ENCODE measurements at regions not wholly inside any gene's neighbourhood (a gene's known extent, or its start where the extent isn't known, plus 50 kb on each side); places are given as distances from the start of the nearest gene placed in this dataset.
A peak's percentile ranks its signal among the peaks of the same experiment; 100 is the strongest.

- H2AFZ ChIP-seq (ENCODE audit: low read length), result no peak overlapping the region
- no CpG with 5 or more reads among the region's 3 CpGs for WGBS, 2 donors (ENCODE audit: extremely low coverage in 2 of 2, insufficient read length in 2 of 2, insufficient replicate concordance in 1 of 2)
- no peak overlapping the region for H3K4ac ChIP-seq (ENCODE audit: low read length)
- H3K18ac ChIP-seq (ENCODE audit: low read length), result no peak overlapping the region
- no peak overlapping the region for H3K9ac ChIP-seq (ENCODE audit: low read depth, low read length, poor library complexity)
- H2BK12ac ChIP-seq (ENCODE audit: low read length), result no peak overlapping the region
- no peak overlapping the region for H2BK120ac ChIP-seq (ENCODE audit: low read depth, low read length)
- H3K27me3 ChIP-seq (ENCODE audit: control insufficient read depth in 3 of 3, insufficient read depth in 3 of 3, low read depth in 1 of 3, low read length in 3 of 3), result no peaks in the 10 kb centered on the region
- H3K14ac ChIP-seq (ENCODE audit: low read length), result no peak overlapping the region
- H2BK15ac ChIP-seq (ENCODE audit: low read length), result no peak overlapping the region
- no peaks in the 10 kb centered on the region for H3K36me3 ChIP-seq (replicated peaks in 1 of 2; ENCODE audit: control insufficient read depth in 2 of 2, insufficient read depth in 2 of 2, low read length in 2 of 2)
- no peak overlapping the region for H3K23ac ChIP-seq (ENCODE audit: low read depth, low read length, poor library complexity)
- H3K4me3 ChIP-seq (ENCODE audit: low read length in 2 of 2), result no peak overlapping the region
- no peaks in the 10 kb centered on the region for H3K79me1 ChIP-seq (ENCODE audit: low read depth, low read length)
- H4K8ac ChIP-seq (ENCODE audit: low read depth, low read length), result no peak overlapping the region
- no peak overlapping the region for H3K4me2 ChIP-seq (ENCODE audit: insufficient read depth, low read length, poor library complexity, severe bottlenecking)
- no peak overlapping the region for H2BK5ac ChIP-seq (ENCODE audit: low read length)
- no peak overlapping the region for H3K27ac ChIP-seq (replicated peaks; ENCODE audit: low read length)
- H4K91ac ChIP-seq (ENCODE audit: low read depth, low read length, poor library complexity), result no peak overlapping the region
- no peaks in the 10 kb centered on the region for H3K9me3 ChIP-seq (replicated peaks in 1 of 2; ENCODE audit: control insufficient read depth in 2 of 2, insufficient read depth in 1 of 2, low read depth in 1 of 2, low read length in 2 of 2)
- H3K4me1 ChIP-seq (ENCODE audit: control insufficient read depth in 2 of 2, insufficient read depth in 1 of 2, low read depth in 1 of 2, low read length in 2 of 2), result no peaks in the 10 kb centered on the region
- no peak for DNase-seq (ENCODE audit: low spot score)
- no peak overlapping the region for H2AK5ac ChIP-seq (ENCODE audit: low read depth, low read length)
Measured at GRCh38 chr3:117059956-117060270, 350.3 kb downstream of the TUSC7 start.

GRCh38 chr3:117063930-117064329 lies 354.4 kb downstream of the TUSC7 start:
- Histone ChIP-seq H2BK15ac (ENCODE audit: low read length) (no peak overlapping the region), H2BK5ac (ENCODE audit: low read length) (no peak overlapping the region), H3K4me2 (ENCODE audit: insufficient read depth, low read length, poor library complexity, severe bottlenecking) (no peak overlapping the region), H2BK120ac (ENCODE audit: low read depth, low read length) (no peak overlapping the region), H2BK12ac (ENCODE audit: low read length) (no peak overlapping the region), H4K8ac (ENCODE audit: low read depth, low read length) (no peak overlapping the region), H3K4me3 (ENCODE audit: low read length in 2 of 2) (no peak overlapping the region), H3K14ac (ENCODE audit: low read length) (no peak overlapping the region), H3K27me3 (ENCODE audit: control insufficient read depth in 3 of 3, insufficient read depth in 3 of 3, low read depth in 1 of 3, low read length in 3 of 3) (no peaks in the 10 kb centered on the region), H3K36me3 (replicated peaks in 1 of 2; ENCODE audit: control insufficient read depth in 2 of 2, insufficient read depth in 2 of 2, low read length in 2 of 2) (no peaks in the 10 kb centered on the region), H4K91ac (ENCODE audit: low read depth, low read length, poor library complexity) (no peak overlapping the region), H3K18ac (ENCODE audit: low read length) (no peak overlapping the region), H3K79me1 (ENCODE audit: low read depth, low read length) (no peaks in the 10 kb centered on the region), H2AFZ (ENCODE audit: low read length) (no peak overlapping the region), H3K9me3 (replicated peaks in 1 of 2; ENCODE audit: control insufficient read depth in 2 of 2, insufficient read depth in 1 of 2, low read depth in 1 of 2, low read length in 2 of 2) (no peaks in the 10 kb centered on the region), H3K9ac (ENCODE audit: low read depth, low read length, poor library complexity) (no peak overlapping the region), H2AK5ac (ENCODE audit: low read depth, low read length) (no peak overlapping the region), H3K27ac (replicated peaks; ENCODE audit: low read length) (no peak overlapping the region), H3K4me1 (ENCODE audit: control insufficient read depth in 2 of 2, insufficient read depth in 1 of 2, low read depth in 1 of 2, low read length in 2 of 2) (no peaks in the 10 kb centered on the region), H3K4ac (ENCODE audit: low read length) (no peak overlapping the region), H3K23ac (ENCODE audit: low read depth, low read length, poor library complexity) (no peak overlapping the region)
- WGBS, 2 donors (ENCODE audit: extremely low coverage in 2 of 2, insufficient read length in 2 of 2, insufficient replicate concordance in 1 of 2), result no CpG with 5 or more reads among the region's 1 CpG
- DNase-seq (ENCODE audit: low spot score), result no peak

GRCh38 chr3:117068301-117068700 lies 358.7 kb downstream of the TUSC7 start:
- H3K4me2 ChIP-seq (ENCODE audit: insufficient read depth, low read length, poor library complexity, severe bottlenecking), result no peak overlapping the region
- no peak overlapping the region for H2BK15ac ChIP-seq (ENCODE audit: low read length)
- no peak overlapping the region for H4K8ac ChIP-seq (ENCODE audit: low read depth, low read length)
- no peak overlapping the region for H3K4ac ChIP-seq (ENCODE audit: low read length)
- no peak overlapping the region for H2AFZ ChIP-seq (ENCODE audit: low read length)
- H3K9ac ChIP-seq (ENCODE audit: low read depth, low read length, poor library complexity), result no peak overlapping the region
- H2BK12ac ChIP-seq (ENCODE audit: low read length), result no peak overlapping the region
- no peak overlapping the region for H3K23ac ChIP-seq (ENCODE audit: low read depth, low read length, poor library complexity)
- WGBS, 2 donors (ENCODE audit: extremely low coverage in 2 of 2, insufficient read length in 2 of 2, insufficient replicate concordance in 1 of 2), result no CpG with 5 or more reads among the region's 2 CpGs
- H3K4me1 ChIP-seq (ENCODE audit: control insufficient read depth in 2 of 2, insufficient read depth in 1 of 2, low read depth in 1 of 2, low read length in 2 of 2), result no peaks in the 10 kb centered on the region
- no peak overlapping the region for H3K27ac ChIP-seq (replicated peaks; ENCODE audit: low read length)
- H2BK120ac ChIP-seq (ENCODE audit: low read depth, low read length), result no peak overlapping the region
- DNase-seq (ENCODE audit: low spot score), result no peak
- no peak overlapping the region for H3K14ac ChIP-seq (ENCODE audit: low read length)
- H3K36me3 ChIP-seq (replicated peaks in 1 of 2; ENCODE audit: control insufficient read depth in 2 of 2, insufficient read depth in 2 of 2, low read length in 2 of 2), result no peaks in the 10 kb centered on the region
- no peak overlapping the region for H3K18ac ChIP-seq (ENCODE audit: low read length)
- no peak overlapping the region for H4K91ac ChIP-seq (ENCODE audit: low read depth, low read length, poor library complexity)
- no peak overlapping the region for H2BK5ac ChIP-seq (ENCODE audit: low read length)
- no peaks in the 10 kb centered on the region for H3K27me3 ChIP-seq (ENCODE audit: control insufficient read depth in 3 of 3, insufficient read depth in 3 of 3, low read depth in 1 of 3, low read length in 3 of 3)
- no peak overlapping the region for H3K4me3 ChIP-seq (ENCODE audit: low read length in 2 of 2)
- H3K79me1 ChIP-seq (ENCODE audit: low read depth, low read length), result no peaks in the 10 kb centered on the region
- no peak overlapping the region for H2AK5ac ChIP-seq (ENCODE audit: low read depth, low read length)
- no peaks in the 10 kb centered on the region for H3K9me3 ChIP-seq (replicated peaks in 1 of 2; ENCODE audit: control insufficient read depth in 2 of 2, insufficient read depth in 1 of 2, low read depth in 1 of 2, low read length in 2 of 2)

DNA sequence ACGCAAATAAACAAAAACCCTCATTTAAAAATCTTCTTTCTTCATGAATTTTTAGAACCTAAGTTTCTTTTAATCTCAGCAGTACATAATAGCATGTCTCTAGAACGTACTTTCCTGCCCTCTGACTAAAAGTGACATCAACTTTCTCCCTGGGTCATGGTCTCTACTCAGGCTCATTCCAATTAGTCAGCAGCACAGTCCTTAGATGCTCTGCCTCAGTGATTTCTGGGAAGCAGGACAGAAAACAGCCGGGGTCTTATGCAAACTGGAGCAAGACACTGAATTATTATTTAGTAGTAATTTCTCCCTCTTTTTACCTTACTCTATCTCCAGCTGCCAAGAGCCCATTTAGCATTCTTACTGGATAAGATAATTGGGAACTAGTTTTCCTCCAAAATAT lies 365.2 kb downstream of the TUSC7 start:
- Histone ChIP-seq H3K4me3 (ENCODE audit: low read length in 2 of 2) (no peak overlapping the region), H3K14ac (ENCODE audit: low read length) (no peak overlapping the region), H3K23ac (ENCODE audit: low read depth, low read length, poor library complexity) (no peak overlapping the region), H3K4me2 (ENCODE audit: insufficient read depth, low read length, poor library complexity, severe bottlenecking) (no peak overlapping the region), H3K27ac (replicated peaks; ENCODE audit: low read length) (no peak overlapping the region), H4K91ac (ENCODE audit: low read depth, low read length, poor library complexity) (no peak overlapping the region), H3K9ac (ENCODE audit: low read depth, low read length, poor library complexity) (no peak overlapping the region), H3K79me1 (ENCODE audit: low read depth, low read length) (no peaks in the 10 kb centered on the region), H3K36me3 (replicated peaks in 1 of 2; ENCODE audit: control insufficient read depth in 2 of 2, insufficient read depth in 2 of 2, low read length in 2 of 2) (no peaks in the 10 kb centered on the region), H3K4ac (ENCODE audit: low read length) (no peak overlapping the region), H2AK5ac (ENCODE audit: low read depth, low read length) (no peak overlapping the region), H3K9me3 (replicated peaks in 1 of 2; ENCODE audit: control insufficient read depth in 2 of 2, insufficient read depth in 1 of 2, low read depth in 1 of 2, low read length in 2 of 2) (no peaks in the 10 kb centered on the region), H4K8ac (ENCODE audit: low read depth, low read length) (no peak overlapping the region), H2BK5ac (ENCODE audit: low read length) (no peak overlapping the region), H3K18ac (ENCODE audit: low read length) (no peak overlapping the region), H2BK120ac (ENCODE audit: low read depth, low read length) (no peak overlapping the region), H2BK15ac (ENCODE audit: low read length) (no peak overlapping the region), H2BK12ac (ENCODE audit: low read length) (no peak overlapping the region), H3K4me1 (ENCODE audit: control insufficient read depth in 2 of 2, insufficient read depth in 1 of 2, low read depth in 1 of 2, low read length in 2 of 2) (peaks cover 0 to 2% of the 10 kb centered on the region in 2 donors), H3K27me3 (ENCODE audit: control insufficient read depth in 3 of 3, insufficient read depth in 3 of 3, low read depth in 1 of 3, low read length in 3 of 3) (no peaks in the 10 kb centered on the region), H2AFZ (ENCODE audit: low read length) (peak overlapping the region; percentile 29)
- DNase-seq (ENCODE audit: low spot score), result no peak
- no CpG with 5 or more reads among the region's 3 CpGs for WGBS, 2 donors (ENCODE audit: extremely low coverage in 2 of 2, insufficient read length in 2 of 2, insufficient replicate concordance in 1 of 2)

Data from neuronal stem cell (in vitro differentiated cells).